H1 (cell line): ENCODE measurements at regions not wholly inside any gene's neighbourhood (a gene's known extent, or its start where the extent isn't known, plus 50 kb on each side); places are given as distances from the start of the nearest gene placed in this dataset.

Experiments
- ASH2L ChIP-seq: fragments of 200-600, 300-600 bp; sonication (generic); IDR thresholded peaks from one replicate; pipeline ENCODE4 v1.7.1; 2017; ENCODE audit warnings: low read length
- CHD2 ChIP-seq: IDR thresholded peaks from 2 replicates; pipeline ENCODE4 v1.6.1; 2012; ENCODE audit warnings: low read length, improper control_type of control experiment
- CREB1 ChIP-seq: IDR thresholded peaks from 2 replicates; pipeline ENCODE4 v1.6.1; 2012; ENCODE audit warnings: inconsistent platforms
- CTCF ChIP-seq, 3 experiments: IDR thresholded peaks; 1 replicate in 2 of 3; 2 replicates in 1 of 3; pipeline versions ENCODE4 v1.5.1 to v1.6.1; 2011; ENCODE audit warnings: low read length in 3 of 3, mild to moderate bottlenecking in 3 of 3, inconsistent platforms in 2 of 3, low read depth in 1 of 3, moderate library complexity in 1 of 3; ENCODE audit not compliant: insufficient read depth in 1 of 3; ENCODE audit errors: control extremely low read depth in 1 of 3
- EP300 ChIP-seq, 2 experiments: IDR thresholded peaks; 1 replicate in 1 of 2; 2 replicates in 1 of 2; pipeline ENCODE4 v1.6.1; 2011 to 2012; ENCODE audit warnings: low read depth in 2 of 2, low read length in 2 of 2, mild to moderate bottlenecking in 2 of 2, borderline replicate concordance in 1 of 2, inconsistent platforms in 1 of 2, moderate library complexity in 1 of 2
- EZH2 ChIP-seq: fragments of 200-600 bp; sonication (generic); IDR thresholded peaks from 2 replicates; pipeline ENCODE4 v1.7.1; 2012; ENCODE audit warnings: low read depth, mild to moderate bottlenecking, moderate library complexity, low read length, inconsistent platforms; ENCODE audit not compliant: severe bottlenecking
- NRF1 ChIP-seq: IDR thresholded peaks from 2 replicates; pipeline ENCODE4 v1.6.1; 2011; ENCODE audit warnings: mild to moderate bottlenecking, low read depth, low read length, improper control_type of control experiment
- POLR2A ChIP-seq, 2 experiments: IDR thresholded peaks; 1 replicate in 1 of 2; 2 replicates in 1 of 2; pipeline ENCODE4 v1.6.1; 2011; ENCODE audit warnings: low read depth in 2 of 2, low read length in 2 of 2, mild to moderate bottlenecking in 2 of 2; ENCODE audit errors: control extremely low read depth in 1 of 2
- POLR2AphosphoS5 ChIP-seq: IDR thresholded peaks from 2 replicates; pipeline ENCODE4 v1.6.1; 2011; ENCODE audit warnings: low read depth, low read length
- RAD21 ChIP-seq, 2 experiments: IDR thresholded peaks in 1 of 2; conservative IDR thresholded peaks in 1 of 2; 2 replicates each; pipeline ENCODE4 v1.6.1; 2011; ENCODE audit warnings: low read depth in 2 of 2, low read length in 2 of 2, improper control_type of control experiment in 1 of 2, inconsistent platforms in 1 of 2, mild to moderate bottlenecking in 1 of 2, moderate library complexity in 1 of 2
- SIX5 ChIP-seq: IDR thresholded peaks from 2 replicates; pipeline ENCODE4 v1.6.1; 2011; ENCODE audit warnings: mild to moderate bottlenecking, low read depth, low read length
- SUZ12 ChIP-seq: fragments of 200-600 bp; sonication (generic); IDR thresholded peaks from 2 replicates; pipeline ENCODE4 v1.6.1; 2012; ENCODE audit warnings: mild to moderate bottlenecking, inconsistent platforms, low read length, moderate library complexity, mixed read lengths
- TBP ChIP-seq: IDR thresholded peaks from 2 replicates; pipeline ENCODE4 v1.6.1; 2011; ENCODE audit warnings: low read depth, low read length, improper control_type of control experiment
- YY1 ChIP-seq: IDR thresholded peaks from 2 replicates; pipeline ENCODE4 v1.6.1; 2011; ENCODE audit warnings: low read depth, mild to moderate bottlenecking, low read length

- no peak for TF ChIP-seq CTCF (IDR thresholded peaks at IDR 0.05; ENCODE audit: control extremely low read depth in 1 of 3, insufficient read depth in 1 of 3, low read depth in 1 of 3, low read length in 3 of 3)
- no peak for TF ChIP-seq CHD2
- no peak for TF ChIP-seq ASH2L
- no peak for TF ChIP-seq EP300 (IDR thresholded peaks at IDR 0.05; ENCODE audit: borderline replicate concordance in 1 of 2, low read depth in 2 of 2, low read length in 2 of 2)
- no peak for TF ChIP-seq EZH2
- no peak for TF ChIP-seq SUZ12
- no peak for TF ChIP-seq POLR2A (IDR thresholded peaks at IDR 0.05; ENCODE audit: control extremely low read depth in 1 of 2, low read depth in 2 of 2, low read length in 2 of 2)
- TF ChIP-seq YY1: no peak
- no peak for TF ChIP-seq RAD21 (IDR thresholded peaks at IDR 0.05 in 1 of 2, conservative IDR thresholded peaks at IDR 0.05 in 1 of 2; ENCODE audit: low read depth in 2 of 2, low read length in 2 of 2)
- no peak for TF ChIP-seq CREB1
- TF ChIP-seq POLR2AphosphoS5: no peak
- TF ChIP-seq TBP: no peak
- no peak for TF ChIP-seq SIX5
- no peak for TF ChIP-seq NRF1
Measured at GRCh38 chrX:42123369-42123768, 200.0 kb upstream of the CASK start.
